ENCODE measurements at regions not wholly inside any gene's neighbourhood (a gene's known extent, or its start where the extent isn't known, plus 50 kb on each side); places are given as distances from the start of the nearest gene placed in this dataset.
"Not testable (repeated sequence)": the region's sequence is repeated elsewhere in the genome, so short reads cannot be mapped to it uniquely, and the experiment has no call there.

GRCh38 chr1:207196135-207196534, 92.1 kb downstream of the C4BPA start:
- H3K9me3 ChIP-seq; H3K4me1 ChIP-seq; H3K27me3 ChIP-seq; DNase-seq; H3K27ac ChIP-seq; H3K36me3 ChIP-seq; H3K4me3 ChIP-seq; ATAC-seq; intact Hi-C loops (cut with DNase I): not testable (repeated sequence)
- 90% methylated on average over 5 of the region's 7 CpGs for WGBS (ENCODE audit: insufficient coverage, low coverage, low lambda C conversion rate, missing lambda C conversion rate)

GRCh38 chr1:207201534-207201933, 97.5 kb downstream of the C4BPA start:
- H3K27ac ChIP-seq; DNase-seq; H3K36me3 ChIP-seq; intact Hi-C loops (cut with DNase I); H3K27me3 ChIP-seq; H3K4me3 ChIP-seq; H3K9me3 ChIP-seq; ATAC-seq; H3K4me1 ChIP-seq: not testable (repeated sequence)
- WGBS (ENCODE audit: insufficient coverage, low coverage, low lambda C conversion rate, missing lambda C conversion rate) = 83% methylated on average over 3 of the region's 3 CpGs

- intact Hi-C loops (cut with DNase I) = no loop called here
- H3K9me3 ChIP-seq = no peaks in the 10 kb centered on the region
- no peaks in the 10 kb centered on the region for H3K36me3 ChIP-seq
- DNase-seq = no peak
- 53% methylated on average over 3 of the region's 3 CpGs for WGBS (ENCODE audit: insufficient coverage, low coverage, low lambda C conversion rate, missing lambda C conversion rate)
- no peak overlapping the region for H3K4me3 ChIP-seq
- no peak overlapping the region for H3K27ac ChIP-seq
- no peaks in the 10 kb centered on the region for H3K27me3 ChIP-seq
- no peak for TF ChIP-seq CTCF (IDR thresholded peaks at IDR 0.05)
- TF ChIP-seq POLR2A (IDR thresholded peaks at IDR 0.05) = no peak
- no peak for ATAC-seq
- H3K4me1 ChIP-seq = no peaks in the 10 kb centered on the region
These were observed 98.4 kb downstream of the C4BPA start for GRCh38 chr1:207202480-207202879.

- H3K4me3 ChIP-seq = no peak overlapping the region
- H3K9me3 ChIP-seq = no peaks in the 10 kb centered on the region
- WGBS (ENCODE audit: insufficient coverage, low coverage, low lambda C conversion rate, missing lambda C conversion rate) = 75% methylated on average over 1 of the region's 1 CpG
- DNase-seq (no peak), ATAC-seq (peak in 1 of 4 donors; percentile 49)
- H3K27me3 ChIP-seq = no peaks in the 10 kb centered on the region
- TF ChIP-seq POLR2A (IDR thresholded peaks at IDR 0.05) (no peak), CTCF (IDR thresholded peaks at IDR 0.05) (no peak)
- H3K27ac ChIP-seq = no peak overlapping the region
- intact Hi-C loops (cut with DNase I) = no loop called here
- H3K4me1 ChIP-seq = no peaks in the 10 kb centered on the region
- no peaks in the 10 kb centered on the region for H3K36me3 ChIP-seq
These were observed 99.5 kb downstream of the C4BPA start for GRCh38 chr1:207203541-207203940.

- intact Hi-C loops (cut with DNase I) = no loop called here
- Histone ChIP-seq H3K27ac (peak overlapping the region; percentile 6 to 47 (median 29)), H3K36me3 (no peaks in the 10 kb centered on the region), H3K9me3 (no peaks in the 10 kb centered on the region), H3K4me1 (no peaks in the 10 kb centered on the region), H3K4me3 (no peak overlapping the region), H3K27me3 (no peaks in the 10 kb centered on the region)
- no peak for TF ChIP-seq POLR2A (IDR thresholded peaks at IDR 0.05)
- TF ChIP-seq CTCF (IDR thresholded peaks at IDR 0.05) = no peak
- ATAC-seq = peak in 3 of 4 donors; percentile 10 to 41 (median 27)
- WGBS (ENCODE audit: insufficient coverage, low coverage, low lambda C conversion rate, missing lambda C conversion rate) = 35% methylated on average over 2 of the region's 2 CpGs
- no peak for DNase-seq
These were observed 101.6 kb downstream of the C4BPA start for GRCh38 chr1:207205614-207206061.

GRCh38 chr1:207208691-207209090, 104.7 kb downstream of the C4BPA start:
- H3K27ac ChIP-seq; H3K36me3 ChIP-seq; H3K9me3 ChIP-seq; H3K27me3 ChIP-seq; DNase-seq; intact Hi-C loops (cut with DNase I); H3K4me3 ChIP-seq; ATAC-seq; H3K4me1 ChIP-seq: not testable (repeated sequence)
- WGBS (ENCODE audit: insufficient coverage, low coverage, low lambda C conversion rate, missing lambda C conversion rate) = 86% methylated on average over 2 of the region's 2 CpGs
